H1 (cell line): ENCODE measurements at regions not wholly inside any gene's neighbourhood (a gene's known extent, or its start where the extent isn't known, plus 50 kb on each side); places are given as distances from the start of the nearest gene placed in this dataset.

ENCODE experiments used
- CEBPB ChIP-seq: IDR thresholded peaks from 2 replicates; pipeline ENCODE4 v1.6.1; 2012; ENCODE audit warnings: low read depth, low read length
- GTF2F1 ChIP-seq: IDR thresholded peaks from 2 replicates; pipeline ENCODE4 v1.6.1; 2012; ENCODE audit warnings: low read depth, low read length, improper control_type of control experiment, borderline replicate concordance
- POLR2AphosphoS5 ChIP-seq: IDR thresholded peaks from 2 replicates; pipeline ENCODE4 v1.6.1; 2011; ENCODE audit warnings: low read depth, low read length
- SP1 ChIP-seq: IDR thresholded peaks from 2 replicates; pipeline ENCODE4 v1.6.1; 2011; ENCODE audit warnings: low read depth, low read length
- ZNF274 ChIP-seq: IDR thresholded peaks from 2 replicates; pipeline ENCODE4 v1.7.0; 2012; ENCODE audit warnings: low read length, borderline replicate concordance; ENCODE audit errors: extremely low read depth
- TF ChIP-seq, protein P1 (sequence below), 3 experiments: IDR thresholded peaks; 1 replicate in 2 of 3; 2 replicates in 1 of 3; pipeline versions ENCODE4 v1.5.1 to v1.6.1; 2011; ENCODE audit warnings: low read length in 3 of 3, mild to moderate bottlenecking in 3 of 3, inconsistent platforms in 2 of 3, low read depth in 1 of 3, moderate library complexity in 1 of 3; ENCODE audit not compliant: insufficient read depth in 1 of 3; ENCODE audit errors: control extremely low read depth in 1 of 3

DNA sequence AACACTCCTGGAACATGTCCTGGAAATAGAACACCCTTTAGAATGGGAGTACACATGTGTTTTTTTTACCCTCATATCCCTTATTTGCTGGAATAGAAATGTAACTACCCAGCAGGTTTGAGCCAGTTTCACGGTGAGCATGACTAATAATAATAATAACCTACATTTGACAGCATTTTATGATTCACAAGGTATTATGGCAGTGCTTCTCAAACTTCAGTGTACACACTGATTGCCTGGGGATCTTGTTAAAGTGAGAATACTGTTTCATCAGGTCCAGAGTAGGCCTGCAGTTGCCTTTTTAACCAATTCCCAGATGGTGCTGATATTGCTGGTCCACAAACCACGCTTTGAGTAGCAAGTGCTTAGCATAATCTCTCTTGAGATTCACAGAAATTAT, 63.9 kb downstream of the NFKBIZ start:
- TF ChIP-seq, protein P1, sequence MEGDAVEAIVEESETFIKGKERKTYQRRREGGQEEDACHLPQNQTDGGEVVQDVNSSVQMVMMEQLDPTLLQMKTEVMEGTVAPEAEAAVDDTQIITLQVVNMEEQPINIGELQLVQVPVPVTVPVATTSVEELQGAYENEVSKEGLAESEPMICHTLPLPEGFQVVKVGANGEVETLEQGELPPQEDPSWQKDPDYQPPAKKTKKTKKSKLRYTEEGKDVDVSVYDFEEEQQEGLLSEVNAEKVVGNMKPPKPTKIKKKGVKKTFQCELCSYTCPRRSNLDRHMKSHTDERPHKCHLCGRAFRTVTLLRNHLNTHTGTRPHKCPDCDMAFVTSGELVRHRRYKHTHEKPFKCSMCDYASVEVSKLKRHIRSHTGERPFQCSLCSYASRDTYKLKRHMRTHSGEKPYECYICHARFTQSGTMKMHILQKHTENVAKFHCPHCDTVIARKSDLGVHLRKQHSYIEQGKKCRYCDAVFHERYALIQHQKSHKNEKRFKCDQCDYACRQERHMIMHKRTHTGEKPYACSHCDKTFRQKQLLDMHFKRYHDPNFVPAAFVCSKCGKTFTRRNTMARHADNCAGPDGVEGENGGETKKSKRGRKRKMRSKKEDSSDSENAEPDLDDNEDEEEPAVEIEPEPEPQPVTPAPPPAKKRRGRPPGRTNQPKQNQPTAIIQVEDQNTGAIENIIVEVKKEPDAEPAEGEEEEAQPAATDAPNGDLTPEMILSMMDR (IDR thresholded peaks at IDR 0.05; ENCODE audit: control extremely low read depth in 1 of 3, insufficient read depth in 1 of 3, low read depth in 1 of 3, low read length in 3 of 3): no peak
- TF ChIP-seq POLR2AphosphoS5: no peak
- TF ChIP-seq ZNF274: no peak
- no peak for TF ChIP-seq GTF2F1
- TF ChIP-seq CEBPB: no peak
- TF ChIP-seq SP1: no peak
